Lower leg skin (tissue), 3 donors: ENCODE measurements at regions not wholly inside any gene's neighbourhood (a gene's known extent, or its start where the extent isn't known, plus 50 kb on each side); places are given as distances from the start of the nearest gene placed in this dataset.

Experiments
- POLR2A ChIP-seq, 2 donors: fragments of 450-650 bp; IDR thresholded peaks; one replicate each; pipeline ENCODE4 v1.6.1; 2016 to 2017; ENCODE audit warnings: antibody characterized with exemption in 2 of 2, mild to moderate bottlenecking in 1 of 2, moderate library complexity in 1 of 2
- TF ChIP-seq, protein P1 (sequence below), 3 donors: fragments of 450-650 bp; IDR thresholded peaks; one replicate each; pipeline ENCODE4 v1.5.1; 2016; ENCODE audit warnings: antibody characterized with exemption in 3 of 3, mild to moderate bottlenecking in 3 of 3, moderate library complexity in 2 of 3

DNA sequence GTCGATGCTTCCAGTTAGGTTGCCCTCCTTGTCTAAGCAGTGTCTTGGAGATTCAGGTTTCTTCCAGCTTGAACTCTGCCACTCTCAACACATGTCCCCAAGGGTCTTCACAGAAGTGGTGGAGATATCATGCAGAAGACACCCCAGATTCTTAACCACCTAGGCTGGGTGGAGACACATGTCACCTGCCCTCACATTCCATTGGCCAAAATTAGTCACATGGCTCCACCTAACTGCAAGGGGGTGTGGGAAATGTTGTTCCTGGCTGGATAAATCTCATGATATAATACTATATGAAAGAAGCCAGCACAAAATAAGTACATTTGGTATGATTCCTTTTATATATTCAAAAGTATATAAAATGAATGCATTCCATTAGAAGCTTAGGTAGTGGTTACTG, 52.9 kb upstream of the SNRPB2 start:
- TF ChIP-seq POLR2A (IDR thresholded peaks at IDR 0.05), result no peak
- TF ChIP-seq, protein P1, sequence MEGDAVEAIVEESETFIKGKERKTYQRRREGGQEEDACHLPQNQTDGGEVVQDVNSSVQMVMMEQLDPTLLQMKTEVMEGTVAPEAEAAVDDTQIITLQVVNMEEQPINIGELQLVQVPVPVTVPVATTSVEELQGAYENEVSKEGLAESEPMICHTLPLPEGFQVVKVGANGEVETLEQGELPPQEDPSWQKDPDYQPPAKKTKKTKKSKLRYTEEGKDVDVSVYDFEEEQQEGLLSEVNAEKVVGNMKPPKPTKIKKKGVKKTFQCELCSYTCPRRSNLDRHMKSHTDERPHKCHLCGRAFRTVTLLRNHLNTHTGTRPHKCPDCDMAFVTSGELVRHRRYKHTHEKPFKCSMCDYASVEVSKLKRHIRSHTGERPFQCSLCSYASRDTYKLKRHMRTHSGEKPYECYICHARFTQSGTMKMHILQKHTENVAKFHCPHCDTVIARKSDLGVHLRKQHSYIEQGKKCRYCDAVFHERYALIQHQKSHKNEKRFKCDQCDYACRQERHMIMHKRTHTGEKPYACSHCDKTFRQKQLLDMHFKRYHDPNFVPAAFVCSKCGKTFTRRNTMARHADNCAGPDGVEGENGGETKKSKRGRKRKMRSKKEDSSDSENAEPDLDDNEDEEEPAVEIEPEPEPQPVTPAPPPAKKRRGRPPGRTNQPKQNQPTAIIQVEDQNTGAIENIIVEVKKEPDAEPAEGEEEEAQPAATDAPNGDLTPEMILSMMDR (IDR thresholded peaks at IDR 0.05), result no peak
